Astrocyte (in vitro differentiated cells and primary cell): ENCODE measurements at regions not wholly inside any gene's neighbourhood (a gene's known extent, or its start where the extent isn't known, plus 50 kb on each side); places are given as distances from the start of the nearest gene placed in this dataset.

Source experiments
- EZH2 ChIP-seq: IDR thresholded peaks from 2 replicates; pipeline ENCODE4 v1.6.1; 2012; ENCODE audit warnings: mild to moderate bottlenecking, low read length, inconsistent platforms; ENCODE audit not compliant: insufficient read depth
- TF ChIP-seq, protein P1 (sequence below): IDR thresholded peaks from 2 replicates; pipeline ENCODE4 v1.5.1; 2011; ENCODE audit warnings: low read depth, mild to moderate bottlenecking, inconsistent platforms, low read length, moderate library complexity; ENCODE audit not compliant: insufficient read depth

DNA sequence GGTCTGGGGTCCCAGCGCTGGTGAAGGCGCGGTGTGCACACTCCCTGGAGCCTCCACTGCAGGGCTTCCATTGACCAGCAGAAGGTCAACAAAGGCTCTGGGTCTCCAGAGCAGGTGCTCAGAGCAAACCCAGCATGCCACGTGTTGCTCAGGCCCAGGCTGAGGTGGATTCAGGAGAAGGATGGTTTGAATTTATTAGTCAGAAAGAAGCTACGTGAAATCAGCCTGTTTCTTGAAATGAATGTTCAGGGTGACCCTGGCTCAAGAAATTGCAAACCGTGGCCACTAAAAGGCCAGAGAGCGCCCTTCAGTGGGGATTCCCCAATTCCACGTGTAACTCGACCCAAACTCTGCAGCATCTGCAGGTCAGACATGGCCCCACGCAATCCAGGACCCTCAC, 82.7 kb upstream of the PFKP start:
- TF ChIP-seq, protein P1, sequence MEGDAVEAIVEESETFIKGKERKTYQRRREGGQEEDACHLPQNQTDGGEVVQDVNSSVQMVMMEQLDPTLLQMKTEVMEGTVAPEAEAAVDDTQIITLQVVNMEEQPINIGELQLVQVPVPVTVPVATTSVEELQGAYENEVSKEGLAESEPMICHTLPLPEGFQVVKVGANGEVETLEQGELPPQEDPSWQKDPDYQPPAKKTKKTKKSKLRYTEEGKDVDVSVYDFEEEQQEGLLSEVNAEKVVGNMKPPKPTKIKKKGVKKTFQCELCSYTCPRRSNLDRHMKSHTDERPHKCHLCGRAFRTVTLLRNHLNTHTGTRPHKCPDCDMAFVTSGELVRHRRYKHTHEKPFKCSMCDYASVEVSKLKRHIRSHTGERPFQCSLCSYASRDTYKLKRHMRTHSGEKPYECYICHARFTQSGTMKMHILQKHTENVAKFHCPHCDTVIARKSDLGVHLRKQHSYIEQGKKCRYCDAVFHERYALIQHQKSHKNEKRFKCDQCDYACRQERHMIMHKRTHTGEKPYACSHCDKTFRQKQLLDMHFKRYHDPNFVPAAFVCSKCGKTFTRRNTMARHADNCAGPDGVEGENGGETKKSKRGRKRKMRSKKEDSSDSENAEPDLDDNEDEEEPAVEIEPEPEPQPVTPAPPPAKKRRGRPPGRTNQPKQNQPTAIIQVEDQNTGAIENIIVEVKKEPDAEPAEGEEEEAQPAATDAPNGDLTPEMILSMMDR, result no peak
- TF ChIP-seq EZH2, result no peak
